Activated T-cell treated with anti-CD3 and anti-CD28 coated beads for 48 hours (primary cell): ENCODE measurements at regions not wholly inside any gene's neighbourhood (a gene's known extent, or its start where the extent isn't known, plus 50 kb on each side); places are given as distances from the start of the nearest gene placed in this dataset.
"Not testable (repeated sequence)": the region's sequence is repeated elsewhere in the genome, so short reads cannot be mapped to it uniquely, and the experiment has no call there.

ENCODE experiments used
- DNase-seq: peaks from one replicate; pipeline ENCODE4 v3.0.0-alpha.2; 2020; ENCODE audit warnings: low read depth

- DNase-seq: no peak
Measured at GRCh38 chr7:49611951-49612350, 161.5 kb upstream of the VWC2 start.

GRCh38 chr7:49613759-49614158 is 159.7 kb upstream of the VWC2 start:
- DNase-seq: no peak

GRCh38 chr7:49614974-49615373 is 158.5 kb upstream of the VWC2 start:
- not testable (repeated sequence) for DNase-seq

DNA sequence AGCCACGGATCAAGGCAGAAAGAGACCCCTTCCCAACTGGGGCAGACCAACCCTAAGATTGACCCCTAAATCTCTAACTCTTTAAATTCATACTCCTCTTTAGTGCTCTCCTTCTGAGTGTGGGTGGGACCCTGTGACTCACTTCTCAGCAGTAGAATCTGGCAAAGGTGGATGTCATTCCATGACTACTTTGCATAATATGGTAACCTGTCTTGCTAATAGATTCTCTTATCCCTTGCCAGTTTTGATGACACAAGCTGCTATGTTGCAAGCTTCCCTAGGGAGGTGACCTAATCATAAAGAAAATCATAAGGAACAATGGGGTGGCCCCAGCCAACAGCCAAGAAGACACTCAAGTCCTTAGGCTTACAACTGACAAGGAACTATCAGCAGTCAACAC is 155.4 kb upstream of the VWC2 start:
- DNase-seq: no peak

DNA sequence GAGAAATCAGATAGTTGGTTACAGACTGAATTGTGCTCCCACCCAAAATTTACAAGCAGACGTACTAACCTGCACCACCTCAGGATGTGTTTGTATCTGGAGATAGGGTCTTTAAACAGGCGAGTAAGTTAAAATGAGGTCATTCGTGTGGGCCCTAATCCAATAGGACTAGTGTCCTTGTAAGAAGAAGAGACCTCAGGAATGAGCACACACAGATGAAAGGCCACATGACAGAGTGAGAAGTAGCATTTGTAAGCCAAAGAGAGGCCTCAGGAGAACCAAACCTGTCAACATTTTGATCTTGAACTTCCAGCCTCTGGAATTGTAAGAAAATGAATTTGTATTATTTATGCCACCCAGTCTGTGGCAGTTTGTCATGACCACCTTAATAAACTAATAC is 149.5 kb upstream of the VWC2 start:
- DNase-seq: no peak

DNA sequence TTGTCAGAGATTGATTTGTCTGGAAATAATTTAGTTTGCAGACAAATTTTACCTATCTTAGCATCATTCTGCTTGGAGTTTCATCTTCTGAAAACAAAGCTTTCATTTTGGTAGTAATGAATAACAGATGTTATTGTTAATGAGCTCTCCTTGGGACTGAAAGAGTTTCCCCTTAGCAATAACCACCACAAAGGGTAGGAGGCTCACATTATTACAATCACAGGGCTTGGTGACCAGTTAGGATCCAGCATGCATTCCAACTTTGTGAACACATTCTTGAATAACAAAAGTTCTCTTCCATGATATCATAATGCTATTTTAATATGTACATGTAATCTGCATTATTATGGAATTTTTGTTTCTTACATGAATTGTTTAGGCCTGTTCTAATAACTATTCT is 148.8 kb upstream of the VWC2 start:
- no peak for DNase-seq

DNA sequence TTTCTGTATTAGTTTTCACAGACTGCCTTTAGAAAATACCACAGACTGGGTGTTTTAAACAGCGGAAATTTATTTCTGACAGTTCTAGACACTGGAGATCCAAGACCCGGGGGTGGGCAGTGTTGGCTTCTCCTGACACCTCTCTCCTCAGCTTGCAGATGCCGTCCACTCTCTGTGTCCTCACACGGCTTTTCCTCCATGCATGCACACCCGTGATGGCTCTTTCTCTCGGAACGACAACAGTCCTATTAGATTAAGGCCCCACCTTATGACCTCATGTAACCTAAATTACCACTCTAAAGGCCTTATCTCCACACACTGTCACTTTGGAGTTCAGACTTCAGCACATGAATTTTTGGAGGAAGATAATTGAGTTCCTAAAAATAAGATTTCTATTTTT is 142.9 kb upstream of the VWC2 start:
- no peak for DNase-seq

GRCh38 chr7:49631071-49631815 is 142.2 kb upstream of the VWC2 start:
- DNase-seq: no peak

GRCh38 chr7:49631960-49632359 is 141.5 kb upstream of the VWC2 start:
- DNase-seq: no peak

- no peak for DNase-seq
Measured at GRCh38 chr7:49635800-49636199, 137.6 kb upstream of the VWC2 start.

DNA sequence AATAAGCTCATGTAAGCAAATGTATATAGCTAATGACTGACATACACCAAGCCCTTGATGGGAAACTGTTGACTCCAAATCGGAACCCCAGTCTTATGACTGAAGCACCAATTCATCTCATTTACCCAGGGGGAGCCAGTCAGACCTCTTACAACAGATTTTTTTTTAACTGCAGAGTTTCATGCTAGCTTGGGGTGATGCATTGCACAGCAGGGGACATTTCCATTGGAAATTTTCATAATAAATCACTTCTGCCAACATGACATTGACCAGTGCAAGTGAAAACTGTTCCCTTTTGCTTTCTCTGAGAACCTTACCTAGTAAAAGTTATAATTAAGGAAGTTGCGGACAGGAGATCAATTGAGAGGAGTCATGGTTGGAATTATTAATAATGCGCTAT is 137.0 kb upstream of the VWC2 start:
- DNase-seq: no peak

DNA sequence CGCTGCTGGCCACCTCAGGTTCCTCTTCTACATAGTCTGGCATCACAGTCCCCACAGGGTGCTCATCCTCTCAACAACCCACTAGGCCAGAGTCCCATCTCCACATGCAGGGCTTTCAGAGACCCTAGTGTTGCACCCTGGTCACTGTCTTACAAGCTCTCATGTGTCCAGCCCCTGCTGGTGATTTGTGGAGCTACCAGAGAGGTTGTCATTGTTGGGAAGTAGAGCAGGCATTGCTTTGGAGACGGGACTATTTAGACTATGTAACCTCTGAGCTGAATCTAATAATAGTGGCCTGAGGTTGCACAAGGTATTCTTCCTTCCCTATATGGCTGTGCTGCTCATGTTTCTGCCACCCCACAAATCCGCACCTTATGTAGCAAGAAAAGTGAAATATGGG is 135.3 kb upstream of the VWC2 start:
- DNase-seq: no peak

DNA sequence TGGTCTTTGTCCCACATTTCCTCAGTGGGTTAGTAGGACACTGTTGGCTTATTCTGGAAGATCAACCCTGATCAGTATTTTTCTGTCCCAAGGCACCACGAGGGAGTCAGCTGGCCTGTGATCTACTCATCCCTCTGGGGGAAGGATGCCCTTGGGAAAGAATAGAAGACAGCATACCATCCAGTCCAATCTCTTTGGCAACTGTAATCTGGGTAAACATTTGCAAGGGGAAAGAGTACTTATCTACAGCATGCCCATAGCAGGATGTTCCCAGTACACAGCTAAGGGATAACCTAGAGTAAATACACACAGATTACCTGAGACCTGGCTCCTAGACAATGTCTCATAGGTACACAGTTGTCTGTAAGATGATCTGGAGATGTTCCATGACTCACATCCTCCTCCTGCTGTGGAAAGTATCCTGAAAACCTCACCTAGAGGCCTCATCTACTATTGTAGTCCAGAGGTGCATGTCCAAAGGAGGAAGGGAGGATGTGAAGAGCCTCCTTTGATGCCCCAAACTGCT is 134.3 kb upstream of the VWC2 start:
- no peak for DNase-seq

DNA sequence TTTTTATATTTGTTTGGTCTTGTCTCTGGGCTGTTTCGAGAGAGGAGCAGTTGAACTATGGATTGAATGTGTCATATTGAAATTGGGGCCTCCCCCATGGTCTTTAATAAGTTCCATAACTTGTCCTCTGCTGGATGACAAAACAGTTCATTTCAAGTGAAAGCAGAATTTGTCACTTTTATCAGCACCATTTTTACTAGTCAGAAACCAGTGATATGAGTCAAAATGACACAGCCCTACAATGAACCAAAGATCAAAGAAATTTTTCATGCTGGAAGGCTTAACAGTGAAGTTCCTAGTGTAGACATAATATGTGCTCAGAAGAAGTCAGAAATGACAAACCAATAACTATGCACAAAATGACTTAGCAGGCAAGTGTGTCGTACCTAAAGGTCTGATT is 133.6 kb upstream of the VWC2 start:
- DNase-seq: no peak

GRCh38 chr7:49643321-49643720 is 130.1 kb upstream of the VWC2 start:
- no peak for DNase-seq

DNA sequence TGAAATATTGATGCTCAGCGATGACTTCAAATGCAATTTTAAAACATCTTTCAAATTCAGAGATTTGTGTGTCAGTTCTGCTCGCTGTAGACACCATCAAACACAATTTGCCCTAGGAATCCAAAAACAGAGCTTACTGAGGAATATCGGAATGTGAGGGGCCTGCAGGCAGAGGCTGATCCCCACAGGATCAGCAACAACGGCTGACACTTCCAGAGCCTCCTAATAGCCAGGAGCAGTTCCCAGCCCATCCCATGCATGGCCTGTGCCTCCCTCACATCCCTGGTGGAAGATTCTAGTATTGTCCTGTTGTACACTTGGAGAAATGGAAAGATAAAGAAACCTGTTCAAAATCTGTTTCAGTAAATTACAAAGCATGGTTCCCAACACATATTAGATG is 129.7 kb upstream of the VWC2 start:
- no peak for DNase-seq

DNA sequence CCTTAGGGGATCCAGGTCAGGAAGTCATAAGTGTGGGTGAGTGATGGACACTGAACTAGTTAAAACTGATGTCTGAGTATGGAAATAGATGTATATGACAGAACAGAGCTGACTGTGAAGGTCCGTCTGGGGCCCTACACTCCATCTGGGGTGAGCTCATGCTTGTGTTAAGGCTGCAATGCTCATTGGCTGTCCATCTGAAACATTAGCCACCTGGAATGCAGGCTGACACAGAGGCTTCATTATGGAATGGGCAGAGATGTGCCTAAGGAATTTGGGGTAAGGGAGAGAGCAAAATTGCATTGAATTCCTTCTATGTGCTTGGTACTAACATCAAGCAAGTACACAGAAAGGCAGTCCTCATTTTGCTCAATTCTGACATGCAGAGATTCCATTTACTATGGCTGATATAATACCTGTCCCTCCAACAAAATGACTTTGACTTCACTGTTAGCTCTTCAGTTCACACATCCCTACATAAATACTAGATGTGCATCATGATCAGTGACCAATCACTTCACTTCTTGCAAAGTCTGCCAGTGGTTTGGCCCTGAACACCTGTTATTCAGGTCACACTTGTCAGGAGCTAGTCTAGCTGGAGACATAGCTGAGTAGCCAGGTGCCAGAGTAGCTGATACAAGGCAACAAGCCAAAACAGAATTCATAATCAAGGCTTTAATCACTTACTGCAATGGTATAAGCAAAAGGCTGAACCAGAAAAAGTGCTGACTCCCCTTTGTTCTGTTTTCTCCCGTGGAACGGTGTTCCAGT is 128.9 kb upstream of the VWC2 start:
- DNase-seq: no peak

GRCh38 chr7:49645296-49645695 is 128.1 kb upstream of the VWC2 start:
- no peak for DNase-seq

DNA sequence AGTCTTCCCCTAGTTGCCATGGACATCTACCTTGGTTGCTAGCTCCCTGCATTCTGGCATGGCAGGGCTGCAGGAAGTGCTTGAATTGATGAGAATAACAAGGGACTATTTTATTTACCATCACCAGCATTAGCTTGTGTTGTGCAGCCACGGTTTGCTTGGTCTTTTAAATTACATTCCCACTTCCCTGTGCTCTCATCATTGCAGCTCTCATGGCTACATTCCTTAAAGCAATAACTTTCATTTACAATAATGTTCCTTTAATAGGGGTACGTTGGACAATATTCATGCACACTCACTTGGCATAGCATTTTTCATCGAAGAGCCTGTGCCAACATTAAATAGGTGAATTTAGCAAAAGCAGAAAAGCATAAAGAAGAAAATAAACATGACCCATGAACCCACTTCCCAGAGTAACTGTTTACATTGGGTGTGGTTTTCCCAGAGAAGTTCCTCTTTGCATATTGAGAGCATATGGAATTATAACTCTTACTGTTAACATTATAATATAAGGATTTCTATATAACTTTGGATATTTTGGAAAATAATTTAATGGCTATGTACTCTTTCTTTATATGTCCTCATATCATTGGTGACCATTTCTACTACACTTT is 113.2 kb upstream of the VWC2 start:
- DNase-seq: no peak

- DNase-seq: no peak
Measured at GRCh38 chr7:49660976-49661375, 112.5 kb upstream of the VWC2 start.

DNA sequence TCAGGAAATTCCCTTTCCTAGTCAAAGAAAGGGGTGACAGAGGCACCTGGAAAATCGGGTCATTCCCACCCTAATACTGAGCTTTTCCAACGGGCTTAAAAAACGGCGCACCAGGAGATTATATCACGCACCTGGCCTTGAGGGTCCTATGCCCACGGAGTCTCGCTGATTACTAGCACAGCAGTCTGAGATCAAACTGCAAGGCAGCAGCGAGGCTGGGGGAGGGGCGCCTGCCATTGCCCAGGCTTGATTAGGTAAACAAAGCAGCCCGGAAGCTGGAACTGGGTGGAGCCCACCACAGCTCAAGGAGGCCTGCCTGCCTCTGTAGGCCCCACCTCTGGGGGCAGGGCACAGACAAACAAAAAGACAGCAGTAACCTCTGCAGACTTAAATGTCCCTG is 107.5 kb upstream of the VWC2 start:
- DNase-seq: not testable (repeated sequence)

GRCh38 chr7:49666764-49667163 is 106.7 kb upstream of the VWC2 start:
- no peak for DNase-seq

GRCh38 chr7:49669285-49669684 is 104.2 kb upstream of the VWC2 start:
- DNase-seq: no peak
